ENCODE measurements at regions not wholly inside any gene's neighbourhood (a gene's known extent, or its start where the extent isn't known, plus 50 kb on each side); places are given as distances from the start of the nearest gene placed in this dataset.

- no peak for DNase-seq (ENCODE audit: low read depth in 4 of 4, low spot score in 3 of 4)
Observed at GRCh38 chr13:57224414-57224813, 57.4 kb downstream of the PRR20E start.

GRCh38 chr13:57250472-57250871, 83.5 kb downstream of the PRR20E start:
- no peak for DNase-seq (ENCODE audit: low read depth in 4 of 4, low spot score in 3 of 4)

- DNase-seq (ENCODE audit: low read depth in 4 of 4, low spot score in 3 of 4): no peak
Observed at GRCh38 chr13:57253551-57253950, 86.6 kb downstream of the PRR20E start.

- DNase-seq (ENCODE audit: low read depth in 4 of 4, low spot score in 3 of 4): no peak
Observed at GRCh38 chr13:57264965-57265364, 98.0 kb downstream of the PRR20E start.

- no peak for DNase-seq (ENCODE audit: low read depth in 4 of 4, low spot score in 3 of 4)
Observed at GRCh38 chr13:57270493-57270892, 103.5 kb downstream of the PRR20E start.

- DNase-seq (ENCODE audit: low read depth in 4 of 4, low spot score in 3 of 4): no peak
Observed at GRCh38 chr13:57286511-57287098, 119.6 kb downstream of the PRR20E start.

- DNase-seq (ENCODE audit: low read depth in 4 of 4, low spot score in 3 of 4): no peak
Observed at GRCh38 chr13:57302604-57303003, 135.6 kb downstream of the PRR20E start.

- no peak for DNase-seq (ENCODE audit: low read depth in 4 of 4, low spot score in 3 of 4)
Observed at GRCh38 chr13:57311009-57311586, 144.1 kb downstream of the PRR20E start.

- no peak for DNase-seq (ENCODE audit: low read depth in 4 of 4, low spot score in 3 of 4)
Observed at GRCh38 chr13:57314897-57315520, 148.0 kb downstream of the PRR20E start.

- no peak for DNase-seq (ENCODE audit: low read depth in 4 of 4, low spot score in 3 of 4)
Observed at GRCh38 chr13:57326532-57326931, 159.5 kb downstream of the PRR20E start.

GRCh38 chr13:57340878-57341277, 173.9 kb downstream of the PRR20E start:
- no peak for DNase-seq (ENCODE audit: low read depth in 4 of 4, low spot score in 3 of 4)

- DNase-seq (ENCODE audit: low read depth in 4 of 4, low spot score in 3 of 4): no peak
Observed at GRCh38 chr13:57345526-57345925, 178.5 kb downstream of the PRR20E start.

- no peak for DNase-seq (ENCODE audit: low read depth in 4 of 4, low spot score in 3 of 4)
Observed at GRCh38 chr13:57346786-57347185, 179.8 kb downstream of the PRR20E start.

GRCh38 chr13:57352114-57352513, 185.1 kb downstream of the PRR20E start:
- DNase-seq (ENCODE audit: low read depth in 4 of 4, low spot score in 3 of 4): no peak

- no peak for DNase-seq (ENCODE audit: low read depth in 4 of 4, low spot score in 3 of 4)
Observed at GRCh38 chr13:57353831-57354230, 186.8 kb downstream of the PRR20E start.

GRCh38 chr13:57375876-57376275, 208.9 kb downstream of the PRR20E start:
- DNase-seq (ENCODE audit: low read depth in 4 of 4, low spot score in 3 of 4): no peak

GRCh38 chr13:57408312-57408711, 223.2 kb upstream of the PCDH17 start:
- no peak for DNase-seq (ENCODE audit: low read depth in 4 of 4, low spot score in 3 of 4)

GRCh38 chr13:57409121-57409520, 222.4 kb upstream of the PCDH17 start:
- no peak for DNase-seq (ENCODE audit: low read depth in 4 of 4, low spot score in 3 of 4)

- DNase-seq (ENCODE audit: low read depth in 4 of 4, low spot score in 3 of 4): no peak
Observed at GRCh38 chr13:57409656-57410055, 221.9 kb upstream of the PCDH17 start.

- no peak for DNase-seq (ENCODE audit: low read depth in 4 of 4, low spot score in 3 of 4)
Observed at GRCh38 chr13:57418067-57418677, 213.4 kb upstream of the PCDH17 start.

- DNase-seq (ENCODE audit: low read depth in 4 of 4, low spot score in 3 of 4): no peak
Observed at GRCh38 chr13:57424379-57424778, 207.2 kb upstream of the PCDH17 start.

GRCh38 chr13:57425531-57425930, 206.0 kb upstream of the PCDH17 start:
- DNase-seq (ENCODE audit: low read depth in 4 of 4, low spot score in 3 of 4): no peak

Data from right renal pelvis (tissue), 4 donors.